Stimulated activated CD4-positive, alpha-beta T cell treated with anti-CD3 and anti-CD28 coated beads, Interleukin-12 subunit alpha, Interleukin-12 subunit beta, amount 100 ng/mL, for 24 hours (primary cell): ENCODE measurements at regions not wholly inside any gene's neighbourhood (a gene's known extent, or its start where the extent isn't known, plus 50 kb on each side); places are given as distances from the start of the nearest gene placed in this dataset.

Experiments
- DNase-seq, 2 experiments: peaks; one replicate each; pipeline ENCODE4 v3.0.0-alpha.2; 2020; ENCODE audit warnings: low read depth in 2 of 2

- DNase-seq: no peak
These were observed 155.6 kb upstream of the PITX2 start for GRCh38 chr4:110778521-110778920.

- no peak for DNase-seq
These were observed 157.7 kb upstream of the PITX2 start for GRCh38 chr4:110780538-110780937.

DNA sequence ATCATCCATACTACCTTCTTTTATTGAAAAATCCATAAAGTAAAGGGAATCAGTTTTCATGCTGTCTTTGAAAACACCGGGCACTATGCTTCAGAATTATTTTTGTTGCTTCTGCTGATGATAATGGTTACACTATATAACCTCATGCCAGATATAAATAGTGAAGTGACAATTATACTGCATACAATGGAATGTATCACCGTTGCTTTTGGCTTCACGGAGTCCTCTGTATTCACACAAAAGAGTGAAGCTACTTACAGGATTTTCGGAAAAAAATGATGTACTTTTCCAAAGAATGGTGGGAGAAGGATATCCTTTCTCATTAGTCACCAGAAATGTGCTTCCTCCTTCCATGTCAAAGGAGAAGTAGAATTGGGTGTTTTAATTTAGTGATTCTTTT, 159.1 kb upstream of the PITX2 start:
- no peak for DNase-seq

GRCh38 chr4:110787109-110787508, 164.2 kb upstream of the PITX2 start:
- no peak for DNase-seq

DNA sequence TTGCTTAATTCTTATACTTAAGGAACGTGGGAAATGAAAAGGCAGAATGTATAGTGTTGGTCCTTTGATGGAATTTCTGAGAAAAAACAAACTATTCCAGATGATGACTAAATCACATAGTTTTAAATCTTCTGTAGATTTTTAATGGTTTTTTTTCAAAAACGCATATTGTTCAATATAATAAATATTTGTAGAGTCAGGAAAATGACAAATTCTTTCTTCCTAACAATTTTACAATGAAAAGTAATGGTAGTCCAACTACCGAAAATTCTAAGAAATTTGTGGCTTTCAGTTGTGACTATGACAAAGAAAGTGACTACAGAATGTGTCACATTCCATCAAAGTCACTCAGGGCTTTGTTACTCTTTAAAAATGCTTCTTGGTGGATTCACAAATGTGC, 164.8 kb upstream of the PITX2 start:
- DNase-seq: no peak

GRCh38 chr4:110788302-110788701, 165.4 kb upstream of the PITX2 start:
- DNase-seq: no peak

DNA sequence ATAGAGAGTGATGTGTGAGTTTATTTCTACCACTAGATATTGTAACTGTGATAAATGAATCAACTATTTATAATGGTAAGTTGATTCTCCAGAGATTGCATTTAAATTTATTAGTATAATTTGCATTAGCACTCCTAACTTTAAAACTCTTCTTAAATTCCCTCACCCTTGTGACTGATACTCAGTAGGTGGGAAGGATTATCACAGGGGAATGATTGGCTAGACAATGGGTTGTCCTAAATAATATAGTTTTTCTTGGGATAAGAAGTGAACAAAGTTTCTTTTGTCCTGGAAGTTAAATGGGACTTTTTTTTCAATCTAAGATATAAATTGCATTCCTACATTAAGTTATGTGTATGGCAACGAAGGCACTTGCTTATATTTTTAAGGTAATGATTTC, 169.2 kb upstream of the PITX2 start:
- no peak for DNase-seq

DNA sequence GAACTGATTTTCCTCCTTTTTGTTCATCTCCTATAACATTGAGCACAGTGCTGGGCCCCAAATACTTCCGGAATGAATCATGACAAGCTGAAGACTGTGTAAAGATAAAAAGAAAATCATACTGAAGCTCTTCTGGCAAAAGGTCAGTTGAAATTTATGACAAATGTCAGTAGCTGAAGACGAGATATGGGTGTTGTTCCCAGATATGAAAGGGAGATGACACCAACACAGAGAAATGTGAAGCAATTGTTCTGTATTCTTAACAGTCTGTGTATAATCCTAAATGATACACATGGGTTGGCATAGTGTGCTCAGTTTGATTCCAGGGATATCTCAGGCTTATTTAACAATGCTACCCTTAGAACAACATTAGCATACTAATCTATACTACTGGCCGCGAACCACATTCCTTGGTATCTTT, 170.5 kb upstream of the PITX2 start:
- no peak for DNase-seq

DNA sequence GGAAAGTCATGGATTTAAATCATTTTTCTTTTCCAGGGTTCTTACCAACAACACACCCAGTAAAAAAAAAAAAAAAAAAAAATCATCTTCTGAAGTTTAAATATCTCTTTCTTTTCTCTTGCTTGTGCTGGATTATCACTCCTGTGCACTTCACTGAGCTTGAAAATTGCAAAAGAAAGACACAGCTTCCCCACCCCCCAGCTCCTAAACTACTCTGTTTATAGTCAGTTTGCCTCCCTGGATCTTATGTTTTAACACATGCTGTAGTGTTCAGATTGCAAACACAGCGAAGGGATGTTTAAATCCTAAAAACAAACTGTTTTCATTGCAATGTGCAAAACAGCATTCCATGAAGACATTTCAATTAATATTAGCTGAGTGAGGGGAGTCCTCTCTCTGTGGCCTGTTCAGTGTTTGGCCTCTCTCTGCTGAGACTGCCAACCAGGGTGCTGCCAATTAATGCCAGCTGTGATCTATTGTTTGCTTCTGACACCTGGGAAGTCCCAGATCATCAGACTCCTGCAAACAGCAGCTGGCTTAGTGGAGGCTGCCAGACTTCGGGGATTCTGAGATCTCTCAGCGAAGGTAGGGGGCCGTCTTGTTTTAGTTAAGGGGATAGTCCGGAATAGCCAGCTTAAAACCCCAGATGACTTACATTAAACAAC, 171.1 kb upstream of the PITX2 start:
- DNase-seq: no peak

DNA sequence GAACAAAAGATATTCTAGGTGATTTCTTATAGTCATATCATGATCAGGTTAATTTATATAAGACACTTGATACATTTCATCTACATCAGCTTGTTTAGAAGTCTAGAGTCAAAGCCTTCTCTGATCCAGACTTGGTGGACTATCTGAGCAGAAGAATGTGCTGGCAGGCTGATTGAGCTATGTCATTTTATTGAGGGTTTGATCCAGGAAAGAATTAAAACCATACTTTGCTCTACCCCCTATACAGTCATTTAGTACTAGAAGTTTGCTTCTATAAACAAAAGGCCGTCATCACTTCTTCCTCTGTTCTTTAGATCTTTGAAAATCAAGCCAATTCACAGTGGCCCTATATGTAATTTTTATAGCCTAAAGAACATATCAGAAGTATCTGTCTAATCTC, 173.1 kb upstream of the PITX2 start:
- no peak for DNase-seq

DNA sequence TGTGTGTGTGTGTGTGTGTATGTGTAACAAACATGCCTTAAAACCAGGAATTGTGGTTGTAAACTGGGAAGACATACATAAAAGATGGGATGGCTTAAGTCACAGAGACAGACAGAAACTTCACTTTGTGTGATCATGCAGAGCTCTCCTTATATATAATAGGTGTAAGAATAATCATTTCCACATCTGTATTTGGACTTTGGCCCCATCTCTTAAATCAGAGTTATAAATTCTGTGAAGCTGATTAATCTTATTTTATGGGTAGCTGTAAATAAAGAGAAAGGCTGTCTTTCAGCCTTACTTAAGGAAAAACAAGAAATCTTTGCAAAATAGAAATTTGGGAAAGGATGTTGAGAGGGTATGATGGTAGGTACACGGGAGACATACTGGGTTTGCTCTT, 174.6 kb upstream of the PITX2 start:
- DNase-seq: no peak

GRCh38 chr4:110798687-110799086, 175.8 kb upstream of the PITX2 start:
- no peak for DNase-seq

DNA sequence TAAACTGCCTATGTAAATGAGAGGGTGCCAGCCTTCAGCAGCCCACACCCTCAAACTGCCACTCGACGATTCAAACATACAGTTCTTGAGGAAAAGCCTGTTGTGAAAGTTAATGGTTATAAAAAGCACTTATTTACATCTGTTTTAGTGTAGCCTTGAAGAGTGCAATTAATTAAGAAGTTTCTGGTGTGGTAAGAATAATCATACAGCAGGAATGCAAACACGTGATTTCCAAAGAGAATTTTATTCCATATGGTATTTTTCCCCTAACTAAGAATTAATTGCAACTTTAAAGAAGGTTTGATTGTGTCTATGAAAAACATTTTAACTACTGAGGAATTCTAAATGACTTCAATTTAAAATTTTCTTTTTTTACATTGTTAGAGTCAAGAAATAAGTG, 176.3 kb upstream of the PITX2 start:
- no peak for DNase-seq

GRCh38 chr4:110801591-110801990, 178.7 kb upstream of the PITX2 start:
- no peak for DNase-seq

DNA sequence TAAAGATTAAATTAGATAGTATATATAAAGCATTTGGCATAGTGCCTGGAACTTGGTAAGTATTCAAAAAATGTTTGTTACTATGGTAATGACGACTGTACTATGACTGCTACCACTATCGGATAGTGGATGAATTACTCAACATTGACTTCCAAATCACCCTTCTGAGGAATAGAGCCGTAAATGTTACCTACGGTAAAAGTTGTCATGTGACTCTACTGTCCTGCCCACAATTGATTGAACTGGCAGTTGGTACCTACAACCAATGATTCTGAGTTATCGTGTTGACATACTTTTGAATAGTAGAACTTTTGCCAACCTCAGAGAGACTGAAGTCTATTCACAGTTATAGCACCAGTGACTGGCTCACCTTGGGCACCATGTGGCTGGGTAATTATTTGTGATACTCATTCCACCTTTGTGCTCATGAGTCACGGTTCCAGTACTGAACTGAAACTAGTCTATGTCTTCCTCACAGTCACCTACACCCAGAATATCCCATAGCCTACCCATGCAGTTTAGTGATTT, 185.5 kb upstream of the PITX2 start:
- DNase-seq: no peak

DNA sequence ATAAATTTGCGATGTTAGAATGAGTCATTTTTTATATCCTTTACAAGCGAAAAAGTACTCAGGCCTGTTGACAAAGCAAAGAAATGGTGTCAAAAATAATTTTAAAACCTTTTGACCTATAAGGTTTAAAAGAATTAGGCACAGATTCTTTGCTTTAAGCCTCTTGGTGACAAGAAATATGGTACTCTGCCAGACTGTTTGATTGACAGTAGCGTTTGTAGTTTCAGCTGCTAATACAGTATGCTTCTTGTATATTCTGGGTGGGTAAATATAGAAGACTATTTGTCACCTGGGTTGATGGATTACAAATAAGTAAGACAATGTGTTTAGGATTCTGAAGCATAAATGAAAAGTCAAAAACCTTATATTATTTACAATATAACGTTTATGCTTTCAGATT, 193.1 kb upstream of the PITX2 start:
- DNase-seq: no peak

DNA sequence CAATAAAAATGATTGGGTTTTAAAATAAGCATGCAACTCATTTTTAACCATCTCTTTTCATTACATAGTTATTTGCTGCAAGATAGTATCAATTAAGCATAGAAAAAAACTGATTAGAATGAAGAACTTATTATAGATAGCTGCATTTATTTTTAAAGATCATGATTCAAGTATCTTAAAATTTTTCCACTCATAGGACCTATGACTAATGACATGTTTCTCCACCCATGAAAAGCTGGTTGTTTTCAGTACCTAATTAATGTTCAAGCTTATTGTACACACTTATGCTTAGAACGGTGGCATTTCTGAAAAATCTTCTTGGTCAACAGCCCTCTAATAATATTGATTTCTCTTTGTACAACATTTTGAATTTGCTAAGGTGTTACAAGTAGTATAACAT, 193.5 kb upstream of the PITX2 start:
- no peak for DNase-seq

GRCh38 chr4:110821186-110821585, 198.3 kb upstream of the PITX2 start:
- DNase-seq: no peak

GRCh38 chr4:110823251-110823650, 200.4 kb upstream of the PITX2 start:
- DNase-seq: no peak

GRCh38 chr4:110824344-110824743, 201.5 kb upstream of the PITX2 start:
- no peak for DNase-seq

DNA sequence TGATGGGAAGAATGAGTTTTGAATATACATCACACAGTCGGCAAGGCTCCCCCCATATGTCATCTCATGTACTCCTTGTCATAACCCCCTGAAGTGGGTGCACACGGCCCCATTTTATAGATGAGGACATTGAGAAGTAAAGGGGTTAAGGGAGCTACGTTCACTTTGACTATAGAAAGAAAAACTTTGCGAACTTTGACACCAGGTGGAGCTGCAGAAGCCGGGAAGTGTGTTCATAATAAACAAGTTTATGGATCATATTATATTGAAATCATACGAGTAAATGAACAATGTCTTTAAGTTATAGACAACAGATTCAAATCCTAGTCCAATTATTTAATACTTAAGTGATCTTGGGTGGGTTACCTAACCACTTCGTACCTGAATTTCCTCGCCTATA, 203.8 kb upstream of the PITX2 start:
- DNase-seq: no peak

GRCh38 chr4:110830461-110830860, 207.6 kb upstream of the PITX2 start:
- DNase-seq: no peak

GRCh38 chr4:110837896-110838450, 215.1 kb upstream of the PITX2 start:
- DNase-seq: no peak

- no peak for DNase-seq
These were observed 217.4 kb upstream of the PITX2 start for GRCh38 chr4:110840221-110840654.
